HG03095 (cell line): ENCODE measurements at regions not wholly inside any gene's neighbourhood (a gene's known extent, or its start where the extent isn't known, plus 50 kb on each side); places are given as distances from the start of the nearest gene placed in this dataset.
A peak's percentile ranks its signal among the peaks of the same experiment; 100 is the strongest.

Source experiments
- ATAC-seq: cut with Tn5 transposase; IDR thresholded peaks from one replicate; pipeline ENCODE4 v1.9.1; 2021; ENCODE audit warnings: moderate library complexity; ENCODE audit not compliant: unreplicated experiment

DNA sequence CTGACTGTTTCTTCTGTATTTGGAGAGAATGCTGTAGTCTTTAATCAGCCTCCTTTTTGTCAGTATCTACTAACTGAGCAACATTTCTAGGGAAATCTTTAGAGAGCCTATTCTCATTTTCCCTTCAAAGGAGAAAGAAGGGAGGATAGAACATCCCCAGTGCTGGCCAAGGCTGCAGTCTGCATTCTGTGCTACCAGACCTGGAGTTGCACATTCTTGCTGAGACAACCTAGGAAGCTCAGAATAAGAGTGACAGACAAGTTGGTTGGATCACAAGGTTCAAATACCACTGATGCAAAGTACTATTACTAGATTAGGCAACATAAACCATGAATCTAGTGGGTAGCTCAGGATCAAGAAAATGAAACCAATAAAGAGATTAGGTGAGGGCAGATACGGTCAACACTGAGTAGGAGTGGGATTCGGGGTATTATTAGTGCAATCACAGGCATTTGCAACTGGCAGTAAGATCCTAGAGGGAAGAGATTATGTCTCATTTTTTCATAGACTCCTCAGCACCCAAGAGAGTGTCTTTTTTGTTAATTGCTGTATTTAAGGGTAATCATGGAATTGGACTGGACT lies 213.5 kb upstream of the FAM83B start:
- ATAC-seq, result no peak

DNA sequence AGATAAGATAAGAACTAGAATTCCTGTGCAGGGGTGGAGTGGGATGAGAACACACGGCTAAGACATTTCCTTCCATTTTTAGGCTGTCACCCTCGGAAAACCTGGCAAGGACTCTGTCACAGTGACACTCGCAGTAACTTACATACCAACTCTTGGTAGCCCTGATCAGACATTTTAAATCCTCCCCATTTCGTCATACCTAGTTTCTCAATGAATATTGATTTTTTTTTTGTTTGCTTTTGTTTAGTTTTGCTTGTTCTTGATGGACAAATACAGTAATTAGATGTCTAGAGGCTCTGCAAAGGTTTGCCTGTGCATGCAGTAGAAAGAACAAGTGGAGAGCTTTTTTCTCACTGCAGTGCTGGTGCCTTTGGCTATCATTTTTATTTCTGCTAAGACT lies 213.0 kb upstream of the FAM83B start:
- no peak for ATAC-seq

DNA sequence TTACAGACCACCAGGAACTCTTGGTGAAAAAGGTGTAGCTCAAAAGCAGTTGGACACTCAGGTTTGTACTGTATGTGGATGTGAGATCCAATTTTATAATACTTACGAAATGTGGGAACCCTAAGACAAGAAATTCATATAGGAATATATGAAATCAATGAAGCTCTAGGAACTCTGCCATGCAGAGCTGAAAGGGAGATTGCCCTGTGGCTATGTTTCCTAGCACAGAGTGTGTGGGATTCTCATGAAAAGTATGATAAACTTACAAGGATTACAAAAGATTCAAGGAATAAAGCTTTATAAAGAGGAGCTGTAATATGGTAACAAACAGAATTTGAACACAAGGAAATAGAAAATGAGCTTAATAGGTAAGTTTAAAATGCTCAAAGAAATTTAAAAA lies 205.7 kb upstream of the FAM83B start:
- ATAC-seq, result no peak

DNA sequence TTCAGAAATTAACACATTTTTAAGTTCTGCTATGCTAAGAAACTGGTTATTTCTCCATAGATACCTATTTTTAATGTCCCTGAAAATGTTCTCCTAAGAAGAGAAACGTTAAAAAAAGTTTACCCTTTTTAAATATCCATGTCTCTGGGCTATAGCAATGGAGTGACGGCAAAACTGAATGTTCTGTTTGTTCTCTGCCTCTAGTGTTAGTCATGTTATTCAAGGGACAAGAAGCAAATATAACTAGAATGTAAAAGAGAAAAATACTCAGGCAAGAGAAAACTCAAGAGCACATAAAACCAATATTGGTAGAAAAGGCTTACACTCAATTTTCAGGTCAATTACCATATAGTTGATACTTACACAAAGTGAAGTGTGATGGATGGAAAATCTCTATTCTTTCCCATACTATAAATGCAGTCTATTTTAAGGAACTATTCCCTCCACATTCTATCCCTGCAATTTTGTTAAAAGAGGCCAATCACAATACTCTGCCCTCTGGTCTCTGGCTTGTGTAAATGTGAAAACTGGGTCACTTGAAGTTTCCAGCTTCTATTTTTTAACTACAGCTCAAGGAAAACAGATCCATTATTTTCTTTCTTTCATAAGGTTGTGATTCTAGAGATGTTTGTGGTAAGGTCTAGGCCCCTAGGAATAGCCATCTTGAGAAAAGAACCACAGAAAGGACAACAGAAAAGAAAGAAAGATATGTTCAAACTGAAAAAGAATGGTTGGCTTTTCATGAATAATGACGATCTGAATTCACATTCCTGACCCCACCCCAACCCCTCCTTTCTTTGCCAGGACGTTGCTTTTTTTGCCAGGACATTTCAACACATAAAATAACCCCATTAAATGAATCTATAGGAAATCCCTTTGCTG lies 200.3 kb upstream of the FAM83B start:
- ATAC-seq, result no peak

DNA sequence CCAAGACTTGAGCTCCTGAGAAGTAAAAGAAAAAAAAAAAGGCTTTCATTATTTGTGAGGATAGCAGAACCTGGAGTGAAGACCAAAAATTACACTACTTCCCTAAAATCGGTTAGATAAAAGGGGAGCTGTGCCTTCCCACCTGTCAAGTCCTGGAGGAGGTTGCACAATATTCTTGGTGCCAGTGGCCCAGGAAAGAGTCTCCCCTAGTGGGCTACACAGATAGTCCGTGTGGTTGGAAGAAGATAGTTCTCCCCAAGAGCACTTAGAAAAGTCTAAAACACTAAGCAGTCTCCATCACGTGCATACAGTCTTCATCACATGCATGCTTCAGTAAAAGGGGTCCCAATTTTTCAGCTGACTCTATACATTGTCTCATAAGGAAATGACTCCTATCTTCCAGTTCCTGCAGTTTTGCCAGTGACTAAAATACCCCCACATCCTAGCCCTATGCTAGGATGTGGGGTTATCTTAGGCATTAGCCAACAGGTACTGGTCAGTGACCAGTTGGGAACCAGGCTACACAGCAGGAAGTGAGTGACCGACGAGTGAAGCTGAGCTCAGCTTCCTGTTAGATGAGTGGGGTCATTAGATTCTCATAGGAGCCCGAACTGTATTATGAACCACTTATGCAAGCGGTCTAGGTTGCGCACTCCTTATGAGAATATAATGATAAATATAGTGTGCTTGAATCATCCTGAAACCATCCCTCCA lies 199.5 kb upstream of the FAM83B start:
- no peak for ATAC-seq

- ATAC-seq, result no peak
Measured at GRCh38 chr6:54654381-54654780, 192.2 kb upstream of the FAM83B start.

GRCh38 chr6:54655162-54655561 lies 191.4 kb upstream of the FAM83B start:
- no peak for ATAC-seq

DNA sequence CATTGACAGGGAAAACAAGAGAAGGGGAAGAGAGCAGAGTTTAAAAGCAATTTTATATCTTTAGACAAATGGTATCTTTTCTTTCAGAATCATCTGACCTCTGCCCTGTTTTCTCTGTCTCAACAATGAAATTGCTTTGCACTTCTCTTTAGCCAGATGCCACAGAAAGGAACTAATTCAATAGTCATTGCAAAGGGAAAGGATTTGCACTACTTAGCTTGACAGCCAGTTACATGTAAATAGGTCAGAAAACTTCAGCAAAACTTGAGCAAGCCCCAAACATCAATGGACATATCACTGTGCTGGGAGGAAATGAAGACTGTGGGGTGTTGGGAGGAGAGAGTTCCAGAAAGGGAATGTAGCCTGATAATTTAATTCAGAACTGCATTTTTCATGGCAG lies 181.3 kb upstream of the FAM83B start:
- no peak for ATAC-seq

DNA sequence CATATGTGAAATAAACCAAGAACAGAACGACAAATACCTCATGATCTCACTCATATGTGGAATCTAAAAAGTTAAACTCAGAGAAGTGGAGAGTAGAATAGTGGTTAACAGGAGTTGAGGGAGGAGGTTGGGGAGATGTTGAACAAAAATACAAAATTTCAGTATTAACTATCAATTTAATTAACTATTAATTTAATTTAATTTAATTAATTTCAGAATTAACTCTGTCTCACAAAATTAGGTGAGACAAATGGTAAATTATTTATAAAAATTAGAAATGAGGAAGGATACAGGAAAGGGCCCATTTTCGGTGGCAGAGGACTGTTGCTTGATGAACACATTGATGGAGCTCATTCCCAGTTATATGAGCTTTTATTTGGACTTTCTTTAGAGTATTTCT lies 166.0 kb upstream of the FAM83B start:
- no peak for ATAC-seq

DNA sequence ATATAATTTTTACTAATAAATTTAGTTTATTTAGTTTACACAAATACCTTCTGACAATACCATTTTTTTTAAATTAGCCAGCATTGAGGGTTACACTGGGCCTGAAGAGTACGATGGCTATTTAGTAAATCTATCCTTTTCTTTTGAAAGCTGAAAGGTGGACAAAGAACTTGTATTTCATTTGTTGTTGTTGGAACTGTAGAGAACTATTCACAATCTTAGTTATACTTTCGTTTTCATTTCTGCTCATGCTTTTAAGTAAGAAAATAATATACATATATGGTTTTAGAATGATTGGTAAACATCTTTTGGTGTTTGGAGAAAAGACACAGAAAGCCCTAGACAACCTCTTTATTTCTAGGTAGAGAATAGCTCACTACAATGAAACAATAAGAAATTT lies 165.3 kb upstream of the FAM83B start:
- no peak for ATAC-seq

DNA sequence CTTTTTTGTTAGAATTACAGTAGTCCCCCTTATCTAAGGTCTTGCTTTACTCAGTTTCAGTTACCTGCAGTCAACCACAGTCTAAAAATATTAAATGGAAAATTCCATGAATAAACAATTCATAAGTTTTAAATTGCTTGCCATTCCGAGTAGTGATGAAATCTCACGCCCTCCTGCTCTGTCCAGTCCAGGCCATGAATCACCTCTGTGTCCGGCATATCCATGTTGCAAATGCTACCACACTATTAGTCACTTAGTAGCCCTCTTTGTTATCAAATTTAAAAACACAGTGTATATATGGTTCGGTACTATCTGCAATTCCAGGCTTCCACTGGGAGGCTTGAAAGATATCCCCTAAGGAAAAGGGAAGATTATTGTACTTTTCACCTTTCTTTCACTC lies 164.6 kb upstream of the FAM83B start:
- no peak for ATAC-seq

DNA sequence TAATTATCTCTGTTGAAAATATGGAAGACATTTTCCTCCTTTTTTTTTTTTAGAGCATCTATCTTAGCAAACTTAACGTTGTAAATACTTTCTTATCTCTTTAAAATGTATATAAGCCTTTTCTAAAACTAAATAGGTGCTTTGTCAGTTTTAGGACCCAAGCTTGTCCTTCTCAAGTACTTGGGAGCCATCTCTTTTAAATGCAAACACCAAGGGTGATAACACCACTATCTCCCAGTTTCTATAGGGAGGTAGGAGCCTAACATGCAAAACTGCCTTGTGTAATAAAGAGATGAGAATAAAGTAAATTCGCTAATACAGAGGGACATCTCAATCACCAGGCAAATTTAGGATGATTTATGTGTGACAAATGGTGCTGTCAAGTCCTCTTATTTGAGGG lies 157.0 kb upstream of the FAM83B start:
- ATAC-seq, result no peak

DNA sequence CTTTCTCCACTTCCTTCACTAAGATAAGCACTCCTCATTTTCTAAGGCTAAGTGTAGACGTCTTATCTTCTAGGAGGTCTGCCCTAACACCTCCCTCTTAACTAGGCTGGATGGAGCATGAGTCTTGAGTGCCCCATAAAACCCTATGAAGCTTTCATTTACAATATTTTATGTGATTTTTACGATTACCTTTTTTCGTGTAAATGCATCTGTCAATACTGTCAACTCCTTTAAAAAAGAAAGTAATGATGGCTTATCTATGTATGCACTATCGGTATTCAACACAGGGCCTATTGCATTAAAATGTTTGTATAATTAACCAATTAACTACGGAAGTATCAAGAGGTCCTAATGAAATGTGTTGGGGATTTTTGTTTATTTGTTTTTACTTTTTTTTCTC lies 156.0 kb upstream of the FAM83B start:
- ATAC-seq, result no peak

GRCh38 chr6:54694928-54695532 lies 151.5 kb upstream of the FAM83B start:
- ATAC-seq, result no peak

- ATAC-seq, result no peak
Measured at GRCh38 chr6:54695815-54696214, 150.8 kb upstream of the FAM83B start.

DNA sequence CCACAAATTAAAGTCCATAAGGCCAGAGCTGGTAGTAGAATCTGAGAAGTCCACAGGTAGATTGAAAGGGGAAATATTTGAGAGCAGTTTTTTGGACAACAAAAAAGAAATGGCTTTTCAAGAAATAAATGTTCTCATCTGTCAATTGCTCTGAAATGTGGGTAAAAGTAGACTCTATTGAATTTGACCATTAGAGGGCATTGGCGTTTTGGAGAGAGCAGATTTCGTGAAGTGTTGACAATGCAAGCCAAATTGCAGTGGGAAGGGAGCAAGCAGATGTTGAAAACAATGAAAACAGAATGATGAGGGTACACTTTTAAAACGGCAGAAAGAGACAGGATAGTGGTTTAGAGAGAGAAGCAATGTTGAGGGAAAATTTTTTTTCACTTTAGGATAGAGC lies 149.1 kb upstream of the FAM83B start:
- no peak for ATAC-seq

DNA sequence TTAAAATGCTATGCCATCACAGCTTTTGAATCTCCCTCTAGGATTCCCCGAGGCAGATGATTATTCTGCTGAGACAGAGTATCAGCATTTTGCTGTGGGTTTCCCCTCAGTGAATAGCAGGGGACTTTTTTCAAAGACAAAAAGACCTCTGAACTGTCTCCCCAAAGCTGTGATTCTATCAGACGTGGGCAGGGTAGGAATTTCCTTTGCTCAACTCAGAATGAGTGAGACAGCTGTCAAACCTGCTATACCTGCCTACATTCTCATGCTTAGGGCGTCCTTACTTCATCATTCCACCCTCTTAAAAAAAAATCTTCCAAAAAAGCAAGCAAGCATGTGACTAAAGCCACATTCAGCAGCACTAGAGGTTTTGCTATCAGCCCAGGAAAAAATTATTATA lies 147.6 kb upstream of the FAM83B start:
- peak; percentile 59 for ATAC-seq

GRCh38 chr6:54700158-54700557 lies 146.4 kb upstream of the FAM83B start:
- no peak for ATAC-seq

DNA sequence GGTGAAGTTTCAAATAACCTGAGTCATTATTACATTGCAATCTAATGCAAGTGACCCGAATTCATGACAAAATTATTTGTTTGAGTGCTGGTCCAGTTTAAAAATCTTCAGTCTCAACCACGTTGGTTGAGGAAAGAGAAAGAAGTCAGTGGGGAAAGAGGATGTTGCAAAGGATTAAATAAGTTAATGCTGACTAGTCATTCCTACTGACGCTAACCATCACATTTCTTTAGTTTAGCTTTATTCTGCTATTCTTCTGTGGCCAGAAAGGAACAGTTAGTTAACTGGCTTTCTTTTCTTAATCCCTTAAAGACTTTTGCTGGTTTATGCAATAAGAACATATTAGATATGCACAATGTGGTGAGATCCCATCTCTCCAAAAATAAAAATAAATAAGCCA lies 143.8 kb upstream of the FAM83B start:
- ATAC-seq, result no peak

DNA sequence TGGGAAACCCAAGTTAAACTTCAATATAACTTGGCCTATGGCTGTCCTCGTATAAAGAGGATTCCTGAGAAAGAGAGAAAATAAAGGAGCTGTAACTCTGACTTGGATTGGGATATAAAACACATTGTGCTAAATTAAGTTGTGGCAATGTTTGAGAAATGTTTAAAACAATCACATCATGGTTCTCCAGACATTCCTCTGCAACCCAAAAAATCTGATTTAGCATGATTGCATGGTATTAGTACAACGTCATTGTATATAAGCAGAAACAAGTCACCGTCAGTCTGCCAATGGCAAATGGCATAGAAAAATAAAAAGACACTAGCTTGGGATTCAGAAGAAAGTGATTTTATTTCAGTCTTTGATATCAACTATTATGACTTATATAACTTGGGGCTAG lies 140.2 kb upstream of the FAM83B start:
- ATAC-seq, result no peak

- no peak for ATAC-seq
Measured at GRCh38 chr6:54706844-54707605, 139.5 kb upstream of the FAM83B start.
